ENCODE measurements at regions not wholly inside any gene's neighbourhood (a gene's known extent, or its start where the extent isn't known, plus 50 kb on each side); places are given as distances from the start of the nearest gene placed in this dataset.
"Not testable (repeated sequence)": the region's sequence is repeated elsewhere in the genome, so short reads cannot be mapped to it uniquely, and the experiment has no call there.

DNA sequence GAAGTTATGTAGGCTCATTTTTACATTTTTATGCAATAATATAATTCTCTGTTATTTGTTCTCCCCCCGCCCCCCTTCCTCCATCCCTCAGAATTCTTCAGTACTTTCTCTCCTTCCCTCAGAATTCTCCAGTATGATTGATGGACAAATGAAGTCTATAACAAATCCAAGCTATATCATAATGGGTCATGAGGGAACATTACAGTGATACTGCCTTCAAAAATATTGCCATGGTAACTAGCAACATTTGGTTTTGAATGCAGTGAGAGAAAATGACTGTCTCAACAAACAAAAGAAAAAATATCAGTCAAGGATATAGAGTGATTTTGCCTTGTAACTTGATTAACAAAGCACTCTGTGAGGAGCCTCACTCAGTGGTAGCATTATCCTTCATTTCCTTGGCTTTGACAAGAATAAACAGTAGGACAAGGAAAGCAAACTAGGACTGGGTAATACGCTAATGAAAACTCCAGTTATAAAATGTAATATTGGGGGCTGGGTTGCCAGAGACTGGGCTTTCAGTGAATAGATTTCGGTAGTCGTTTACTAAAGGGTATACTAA is 392.9 kb upstream of the CRIM1 start:
- H3K9ac ChIP-seq (ENCODE audit: low read length): no peak overlapping the region
- H3K9me3 ChIP-seq (ENCODE audit: insufficient read depth, low read length): no peaks in the 10 kb centered on the region
- no peaks in the 10 kb centered on the region for H3K36me3 ChIP-seq (replicated peaks; ENCODE audit: low read depth, low read length)
- H3K4me2 ChIP-seq (ENCODE audit: low read length): no peak overlapping the region
- H4K20me1 ChIP-seq (ENCODE audit: insufficient read depth, low read length): no peaks in the 10 kb centered on the region
- no peak overlapping the region for H2AFZ ChIP-seq (ENCODE audit: low read depth, low read length)
- no peak overlapping the region for H3K4me3 ChIP-seq (ENCODE audit: low read length)
- H3K27ac ChIP-seq (ENCODE audit: low read length): no peak overlapping the region
- H3K27me3 ChIP-seq (ENCODE audit: low read depth, low read length): no peaks in the 10 kb centered on the region
- no peaks in the 10 kb centered on the region for H3K79me2 ChIP-seq (ENCODE audit: low read length)
- no peaks in the 10 kb centered on the region for H3K4me1 ChIP-seq (ENCODE audit: low read length)
- TF ChIP-seq CTCF (IDR thresholded peaks at IDR 0.05; ENCODE audit: low read depth, low read length) (no peak), EZH2phosphoT487 (IDR thresholded peaks at IDR 0.05; ENCODE audit: low read depth) (no peak)

- H3K9me3 ChIP-seq (ENCODE audit: insufficient read depth, low read length): no peaks in the 10 kb centered on the region
- no peak overlapping the region for H2AFZ ChIP-seq (ENCODE audit: low read depth, low read length)
- no peaks in the 10 kb centered on the region for H3K79me2 ChIP-seq (ENCODE audit: low read length)
- no peaks in the 10 kb centered on the region for H3K27me3 ChIP-seq (ENCODE audit: low read depth, low read length)
- H3K27ac ChIP-seq (ENCODE audit: low read length): no peak overlapping the region
- no peak overlapping the region for H3K4me3 ChIP-seq (ENCODE audit: low read length)
- no peak overlapping the region for H3K4me2 ChIP-seq (ENCODE audit: low read length)
- no peaks in the 10 kb centered on the region for H3K36me3 ChIP-seq (replicated peaks; ENCODE audit: low read depth, low read length)
- no peak overlapping the region for H3K9ac ChIP-seq (ENCODE audit: low read length)
- no peaks in the 10 kb centered on the region for H4K20me1 ChIP-seq (ENCODE audit: insufficient read depth, low read length)
- TF ChIP-seq CTCF (IDR thresholded peaks at IDR 0.05; ENCODE audit: low read depth, low read length) (no peak), EZH2phosphoT487 (IDR thresholded peaks at IDR 0.05; ENCODE audit: low read depth) (no peak)
- H3K4me1 ChIP-seq (ENCODE audit: low read length): no peaks in the 10 kb centered on the region
These were observed 395.0 kb upstream of the CRIM1 start for GRCh38 chr2:35960596-35960995.

GRCh38 chr2:35957053-35957452 is 398.5 kb upstream of the CRIM1 start:
- not testable (repeated sequence) for H3K27me3 ChIP-seq (ENCODE audit: low read depth, low read length); H3K9ac ChIP-seq (ENCODE audit: low read length); H3K27ac ChIP-seq (ENCODE audit: low read length); H3K4me2 ChIP-seq (ENCODE audit: low read length); H2AFZ ChIP-seq (ENCODE audit: low read depth, low read length); H3K36me3 ChIP-seq (replicated peaks; ENCODE audit: low read depth, low read length); H3K4me1 ChIP-seq (ENCODE audit: low read length); H3K4me3 ChIP-seq (ENCODE audit: low read length); H4K20me1 ChIP-seq (ENCODE audit: insufficient read depth, low read length); H3K79me2 ChIP-seq (ENCODE audit: low read length); H3K9me3 ChIP-seq (ENCODE audit: insufficient read depth, low read length)

GRCh38 chr2:35946478-35946877 is 409.1 kb upstream of the CRIM1 start:
- Histone ChIP-seq H3K9ac (ENCODE audit: low read length) (no peak overlapping the region), H3K27me3 (ENCODE audit: low read depth, low read length) (no peaks in the 10 kb centered on the region), H3K36me3 (replicated peaks; ENCODE audit: low read depth, low read length) (no peaks in the 10 kb centered on the region), H3K27ac (ENCODE audit: low read length) (no peak overlapping the region), H3K79me2 (ENCODE audit: low read length) (no peaks in the 10 kb centered on the region), H2AFZ (ENCODE audit: low read depth, low read length) (no peak overlapping the region), H3K9me3 (ENCODE audit: insufficient read depth, low read length) (no peaks in the 10 kb centered on the region), H4K20me1 (ENCODE audit: insufficient read depth, low read length) (no peaks in the 10 kb centered on the region), H3K4me3 (ENCODE audit: low read length) (no peak overlapping the region), H3K4me1 (ENCODE audit: low read length) (no peaks in the 10 kb centered on the region), H3K4me2 (ENCODE audit: low read length) (no peak overlapping the region)
- TF ChIP-seq CTCF (IDR thresholded peaks at IDR 0.05; ENCODE audit: low read depth, low read length) (no peak), EZH2phosphoT487 (IDR thresholded peaks at IDR 0.05; ENCODE audit: low read depth) (no peak)

DNA sequence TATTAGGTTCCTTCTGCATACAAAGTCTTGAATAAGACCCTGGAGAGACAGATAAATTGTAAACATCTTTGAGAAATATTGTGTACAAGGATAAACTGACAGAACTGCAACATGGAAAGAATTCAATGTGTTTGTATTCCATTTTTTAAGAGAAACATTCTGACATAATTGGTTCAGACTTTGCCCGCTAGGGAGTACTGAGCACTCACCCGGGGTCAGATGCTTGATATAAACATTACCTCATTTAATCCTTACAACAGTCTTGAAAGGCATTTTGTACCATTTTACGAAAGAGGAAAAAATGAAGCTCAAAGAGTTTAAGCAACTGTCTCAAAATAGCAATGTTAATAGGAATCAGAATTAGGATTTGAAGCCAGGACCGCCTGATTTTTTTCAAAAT is 416.7 kb upstream of the CRIM1 start:
- no peaks in the 10 kb centered on the region for H3K4me1 ChIP-seq (ENCODE audit: low read length)
- H3K4me2 ChIP-seq (ENCODE audit: low read length): no peak overlapping the region
- no peaks in the 10 kb centered on the region for H3K79me2 ChIP-seq (ENCODE audit: low read length)
- H3K4me3 ChIP-seq (ENCODE audit: low read length): no peak overlapping the region
- H4K20me1 ChIP-seq (ENCODE audit: insufficient read depth, low read length): no peaks in the 10 kb centered on the region
- H3K36me3 ChIP-seq (replicated peaks; ENCODE audit: low read depth, low read length): no peaks in the 10 kb centered on the region
- no peaks in the 10 kb centered on the region for H3K27me3 ChIP-seq (ENCODE audit: low read depth, low read length)
- H2AFZ ChIP-seq (ENCODE audit: low read depth, low read length): no peak overlapping the region
- TF ChIP-seq EZH2phosphoT487 (IDR thresholded peaks at IDR 0.05; ENCODE audit: low read depth) (no peak), CTCF (IDR thresholded peaks at IDR 0.05; ENCODE audit: low read depth, low read length) (no peak)
- H3K9ac ChIP-seq (ENCODE audit: low read length): no peak overlapping the region
- no peaks in the 10 kb centered on the region for H3K9me3 ChIP-seq (ENCODE audit: insufficient read depth, low read length)
- H3K27ac ChIP-seq (ENCODE audit: low read length): no peak overlapping the region

Measured in OCI-LY3 (cell line).